ENCODE measurements at regions not wholly inside any gene's neighbourhood (a gene's known extent, or its start where the extent isn't known, plus 50 kb on each side); places are given as distances from the start of the nearest gene placed in this dataset.
"Not testable (repeated sequence)": the region's sequence is repeated elsewhere in the genome, so short reads cannot be mapped to it uniquely, and the experiment has no call there.

DNA sequence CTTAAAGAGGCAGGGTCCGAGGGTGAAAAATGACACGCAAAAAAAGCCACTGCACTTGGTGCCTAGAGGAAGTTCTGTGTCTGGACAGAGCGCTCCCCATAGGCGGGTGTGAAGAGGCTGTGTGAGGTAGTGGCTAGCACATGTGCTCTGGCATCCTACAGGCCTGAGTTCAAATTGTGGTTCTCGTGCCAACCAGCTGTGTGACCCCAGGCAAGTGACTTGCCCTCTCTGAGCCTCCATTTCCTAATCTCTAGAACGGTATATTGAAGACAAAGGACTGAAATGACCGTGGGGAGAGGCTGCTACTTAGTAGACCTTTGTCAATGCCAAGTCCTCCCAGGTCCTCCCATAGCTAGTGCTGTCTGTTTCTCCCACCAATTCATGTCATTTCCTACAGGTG is 79.1 kb upstream of the MYL10 start:
- no peak for DNase-seq (ENCODE audit: low read depth in 2 of 2)

- DNase-seq (ENCODE audit: low read depth in 2 of 2), result no peak
Observed at GRCh38 chr7:101712652-101713051, 83.6 kb upstream of the MYL10 start.

GRCh38 chr7:101714097-101714496 is 85.0 kb upstream of the MYL10 start:
- no peak for DNase-seq (ENCODE audit: low read depth in 2 of 2)

DNA sequence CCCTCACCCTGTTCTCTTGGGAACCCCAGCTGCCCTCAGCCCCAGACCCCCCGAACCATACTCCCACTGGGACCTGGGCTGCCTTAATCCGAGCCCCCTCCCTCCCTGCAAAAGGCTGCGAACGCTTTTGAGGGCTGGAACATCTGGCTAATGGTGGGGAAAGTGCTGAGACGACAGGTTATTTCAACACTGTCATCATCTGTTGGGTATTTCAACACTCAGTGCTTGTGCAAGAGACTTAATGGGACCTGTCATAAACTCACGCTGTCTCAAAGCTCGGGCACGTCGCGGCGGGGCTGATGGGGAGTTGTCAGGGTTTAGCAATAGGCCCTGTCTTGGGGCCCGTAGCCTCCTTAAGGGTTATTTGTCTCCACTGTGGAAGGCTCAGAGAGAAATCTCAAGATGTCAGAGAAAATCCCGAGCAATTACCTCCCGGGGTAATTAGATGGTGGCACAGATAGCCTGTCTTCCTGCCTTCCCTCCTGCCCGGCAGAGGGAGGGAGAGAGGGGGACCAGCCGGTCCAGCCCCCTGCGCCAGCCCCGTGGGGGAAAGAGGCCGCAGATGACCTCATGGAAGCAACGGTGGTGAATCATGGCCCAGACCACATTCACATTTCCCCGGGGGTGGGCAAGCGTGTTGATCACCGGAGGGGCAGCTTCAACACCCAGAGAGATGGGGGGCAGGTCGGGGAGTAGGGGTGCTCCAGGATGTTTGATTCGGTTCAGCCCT is 88.7 kb upstream of the MYL10 start:
- no peak for DNase-seq (ENCODE audit: low read depth in 2 of 2)

DNA sequence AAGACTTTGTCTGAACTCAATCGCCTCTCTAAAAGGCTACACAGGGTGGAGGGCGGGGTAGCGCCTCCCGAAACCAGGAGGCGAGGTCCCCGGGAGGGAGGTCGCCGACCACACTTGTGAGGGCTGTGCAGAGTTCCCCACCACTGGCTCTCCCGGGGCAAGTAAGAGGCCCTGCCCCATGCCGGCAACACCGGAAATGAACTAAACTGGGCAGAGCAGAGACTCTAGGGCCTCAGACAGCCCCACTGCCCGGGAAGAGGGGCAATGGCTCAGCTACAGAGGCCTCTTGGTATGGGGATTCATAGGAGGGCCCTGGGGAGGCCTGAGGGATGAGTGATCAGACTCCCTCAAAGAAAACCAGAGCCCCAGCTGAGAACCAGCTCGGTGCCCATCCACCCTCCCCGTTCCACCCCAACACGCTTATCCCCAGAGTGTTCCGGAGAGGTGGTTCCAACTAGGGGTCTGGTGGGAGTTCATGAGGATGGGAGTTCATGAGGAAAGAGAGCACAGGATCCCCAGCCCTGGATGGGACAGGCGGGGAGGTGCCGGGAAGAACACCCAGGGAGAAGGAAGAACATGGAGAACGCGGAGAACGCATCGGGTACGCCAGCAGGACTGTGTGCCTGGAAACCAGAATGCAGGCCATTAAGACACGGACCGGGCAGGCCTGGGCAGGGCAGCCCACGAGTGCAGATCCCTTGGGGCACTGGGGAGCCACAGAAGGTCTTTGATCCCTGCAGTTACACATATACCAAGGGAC is 89.4 kb upstream of the MYL10 start:
- no peak for DNase-seq (ENCODE audit: low read depth in 2 of 2)

GRCh38 chr7:101719123-101719470 is 90.0 kb upstream of the MYL10 start:
- DNase-seq (ENCODE audit: low read depth in 2 of 2), result no peak

- no peak for DNase-seq (ENCODE audit: low read depth in 2 of 2)
Observed at GRCh38 chr7:101720324-101720723, 91.2 kb upstream of the MYL10 start.

GRCh38 chr7:101722247-101722646 is 93.2 kb upstream of the MYL10 start:
- DNase-seq (ENCODE audit: low read depth in 2 of 2), result no peak

GRCh38 chr7:101723835-101724234 is 93.6 kb upstream of the CUX1 start:
- DNase-seq (ENCODE audit: low read depth in 2 of 2), result no peak

DNA sequence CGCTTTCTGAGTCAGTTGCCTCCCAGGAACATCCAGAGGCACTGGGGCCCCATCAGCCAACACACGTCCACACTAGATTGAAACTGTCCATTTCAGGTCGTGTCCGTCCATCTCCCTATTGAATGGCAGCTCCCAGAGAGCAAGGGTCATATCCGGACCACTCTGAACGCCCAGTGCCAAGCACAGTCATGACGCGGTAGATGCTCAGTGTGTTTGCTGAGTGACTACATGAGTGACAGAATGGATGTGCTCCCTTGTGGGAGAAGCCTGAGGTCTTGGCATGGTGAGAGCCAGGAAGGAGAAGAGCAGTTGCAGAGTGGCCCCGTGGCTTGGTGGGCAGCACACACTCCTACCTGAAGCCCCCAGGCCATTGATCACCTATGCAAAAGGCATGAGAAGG is 92.5 kb upstream of the CUX1 start:
- DNase-seq (ENCODE audit: low read depth in 2 of 2), result no peak

GRCh38 chr7:101725921-101726320 is 91.5 kb upstream of the CUX1 start:
- DNase-seq (ENCODE audit: low read depth in 2 of 2), result no peak

- DNase-seq (ENCODE audit: low read depth in 2 of 2), result no peak
Observed at GRCh38 chr7:101727184-101727583, 90.2 kb upstream of the CUX1 start.

DNA sequence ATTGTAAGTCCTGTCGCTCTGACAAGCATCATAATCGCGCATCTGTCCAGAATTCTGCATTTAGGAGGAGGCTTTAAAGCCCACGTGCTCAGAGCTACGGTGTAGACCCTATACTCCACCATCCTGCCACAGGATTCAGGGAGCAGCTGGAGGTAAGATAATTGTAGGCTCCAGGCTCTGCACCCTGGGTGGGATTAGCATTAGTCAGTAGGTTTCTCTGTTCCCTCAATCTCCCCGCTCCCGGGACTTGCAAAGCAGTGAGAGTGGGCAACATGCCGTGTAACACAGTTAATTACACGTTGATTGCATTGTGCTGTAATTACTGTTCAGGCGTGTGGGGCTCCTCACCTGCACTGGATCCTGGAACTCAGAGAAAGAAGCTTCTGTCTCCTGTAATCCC is 89.3 kb upstream of the CUX1 start:
- no peak for DNase-seq (ENCODE audit: low read depth in 2 of 2)

DNA sequence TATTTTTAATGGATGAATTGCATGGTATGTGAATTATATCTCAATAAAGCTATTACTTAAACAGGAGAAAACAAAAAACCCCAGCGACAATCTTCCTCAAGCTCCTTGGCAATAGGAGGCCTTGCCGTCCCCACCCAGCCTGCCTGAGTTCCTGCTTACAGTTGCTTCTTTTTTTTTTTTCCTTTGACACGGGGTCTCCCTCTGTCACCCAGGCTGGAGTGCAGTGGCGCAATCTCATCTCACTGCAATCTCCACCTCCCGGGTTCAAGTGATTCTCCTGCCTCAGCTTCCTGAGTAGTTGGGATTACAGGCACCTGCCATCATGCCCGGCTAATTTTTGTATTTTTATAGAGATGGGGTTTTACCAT is 88.6 kb upstream of the CUX1 start:
- DNase-seq (ENCODE audit: low read depth in 2 of 2), result not testable (repeated sequence)

GRCh38 chr7:101729241-101729883 is 88.1 kb upstream of the CUX1 start:
- DNase-seq (ENCODE audit: low read depth in 2 of 2), result no peak

- DNase-seq (ENCODE audit: low read depth in 2 of 2), result no peak
Observed at GRCh38 chr7:101731502-101732084, 85.8 kb upstream of the CUX1 start.

- no peak for DNase-seq (ENCODE audit: low read depth in 2 of 2)
Observed at GRCh38 chr7:101733713-101734475, 83.5 kb upstream of the CUX1 start.

DNA sequence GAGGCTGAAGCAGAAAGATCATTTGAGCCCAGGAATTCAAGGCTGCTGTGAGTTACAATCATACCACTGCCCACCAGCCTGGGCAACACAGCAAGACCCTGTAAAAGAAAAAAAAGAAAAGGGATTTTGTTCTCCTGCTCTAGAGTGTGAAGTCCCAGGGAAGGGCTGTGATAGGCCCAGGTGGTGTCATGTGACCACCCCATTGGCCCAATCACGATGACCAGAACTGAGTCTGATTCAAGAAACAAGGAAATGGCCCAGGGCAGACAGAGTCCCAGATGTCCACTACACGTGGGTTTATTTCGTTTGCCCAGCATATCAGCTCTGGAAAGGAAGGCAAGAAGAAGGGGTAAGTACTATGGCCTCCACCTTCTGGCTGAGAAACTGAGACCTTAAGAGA is 81.3 kb upstream of the CUX1 start:
- DNase-seq (ENCODE audit: low read depth in 2 of 2), result no peak

DNA sequence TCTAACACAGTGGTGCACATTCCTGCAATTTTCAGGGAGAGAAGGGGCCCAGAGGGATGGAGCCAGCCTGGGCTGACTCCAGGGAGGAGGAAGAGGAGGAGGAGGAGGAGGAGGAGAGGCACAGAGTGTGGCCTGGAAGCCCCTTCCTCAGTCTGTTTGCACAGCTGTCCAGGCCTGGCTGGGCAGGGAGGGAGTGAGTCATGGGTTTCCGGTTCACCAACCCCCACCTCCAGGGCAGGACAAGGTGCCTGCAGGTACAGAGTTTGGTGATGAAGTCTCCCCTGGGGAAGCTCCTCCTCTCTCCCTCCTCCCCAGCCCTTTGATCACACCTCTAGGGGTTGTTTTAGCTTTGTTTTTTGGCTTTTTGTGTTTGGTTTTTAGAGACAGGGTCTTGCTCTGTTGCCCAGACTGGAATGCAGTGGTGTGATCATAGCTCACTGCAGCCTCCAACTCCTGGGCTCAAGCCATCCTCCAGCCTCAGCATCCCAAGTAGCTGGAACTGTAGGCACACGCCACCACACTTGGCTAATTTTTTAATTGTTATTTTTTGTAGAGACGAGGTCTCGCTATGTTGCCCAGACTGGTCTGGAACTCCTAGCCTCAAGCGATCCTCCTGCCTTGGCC is 77.5 kb upstream of the CUX1 start:
- DNase-seq (ENCODE audit: low read depth in 2 of 2), result no peak

DNA sequence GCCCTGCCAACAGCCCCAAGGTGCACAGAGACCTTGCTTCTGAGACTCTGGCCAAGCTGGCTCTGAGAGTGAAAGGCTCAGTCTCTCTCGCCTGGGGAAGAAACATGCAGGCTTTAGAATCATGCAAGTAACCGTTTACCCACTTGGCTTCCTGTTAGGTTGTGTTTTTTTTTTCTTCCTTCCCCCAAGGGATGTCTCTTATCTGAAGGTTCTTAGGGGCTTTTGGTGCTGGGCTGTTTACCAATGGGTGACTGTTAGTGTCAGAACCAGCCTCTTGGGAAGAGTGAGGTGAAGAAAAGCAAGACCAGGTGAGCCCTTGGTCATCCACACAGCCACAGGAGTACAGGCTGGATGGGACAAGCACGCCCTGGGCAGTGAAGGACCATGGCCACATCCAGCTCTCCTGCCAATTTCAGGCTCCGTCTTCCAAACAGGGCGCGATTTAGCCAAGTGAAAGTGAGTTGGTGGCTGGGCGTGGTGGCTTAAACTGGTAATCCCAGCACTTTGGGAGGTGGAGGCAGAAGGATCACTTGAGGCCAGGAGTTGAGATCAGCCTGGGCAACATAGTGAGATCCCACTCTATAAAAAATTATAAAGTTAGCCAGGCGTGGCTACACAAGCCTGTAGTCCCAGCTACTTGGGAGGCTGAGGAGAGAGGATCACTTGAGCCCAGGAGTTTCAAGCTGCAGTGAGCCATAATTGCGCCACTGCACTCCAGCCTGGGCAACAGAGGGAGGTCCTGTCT is 76.3 kb upstream of the CUX1 start:
- no peak for DNase-seq (ENCODE audit: low read depth in 2 of 2)

All from stimulated activated CD4-positive, alpha-beta T cell treated with anti-CD3 and anti-CD28 coated beads, Interleukin-15, amount 100 ng/mL, for 48 hours (primary cell).